ENCODE measurements at regions not wholly inside any gene's neighbourhood (a gene's known extent, or its start where the extent isn't known, plus 50 kb on each side); places are given as distances from the start of the nearest gene placed in this dataset.

GRCh38 chr12:74322792-74323191, 214.8 kb upstream of the ATXN7L3B start:
- TF ChIP-seq, protein P1, sequence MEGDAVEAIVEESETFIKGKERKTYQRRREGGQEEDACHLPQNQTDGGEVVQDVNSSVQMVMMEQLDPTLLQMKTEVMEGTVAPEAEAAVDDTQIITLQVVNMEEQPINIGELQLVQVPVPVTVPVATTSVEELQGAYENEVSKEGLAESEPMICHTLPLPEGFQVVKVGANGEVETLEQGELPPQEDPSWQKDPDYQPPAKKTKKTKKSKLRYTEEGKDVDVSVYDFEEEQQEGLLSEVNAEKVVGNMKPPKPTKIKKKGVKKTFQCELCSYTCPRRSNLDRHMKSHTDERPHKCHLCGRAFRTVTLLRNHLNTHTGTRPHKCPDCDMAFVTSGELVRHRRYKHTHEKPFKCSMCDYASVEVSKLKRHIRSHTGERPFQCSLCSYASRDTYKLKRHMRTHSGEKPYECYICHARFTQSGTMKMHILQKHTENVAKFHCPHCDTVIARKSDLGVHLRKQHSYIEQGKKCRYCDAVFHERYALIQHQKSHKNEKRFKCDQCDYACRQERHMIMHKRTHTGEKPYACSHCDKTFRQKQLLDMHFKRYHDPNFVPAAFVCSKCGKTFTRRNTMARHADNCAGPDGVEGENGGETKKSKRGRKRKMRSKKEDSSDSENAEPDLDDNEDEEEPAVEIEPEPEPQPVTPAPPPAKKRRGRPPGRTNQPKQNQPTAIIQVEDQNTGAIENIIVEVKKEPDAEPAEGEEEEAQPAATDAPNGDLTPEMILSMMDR (conservative IDR thresholded peaks at IDR 0.05; ENCODE audit: low read depth, low read length): no peak
- TF ChIP-seq EZH2 (IDR thresholded peaks at IDR 0.05; ENCODE audit: borderline replicate concordance, low read depth, low read length, poor library complexity, severe bottlenecking): no peak
- ChIA-PET POLR2A (ENCODE audit: low non-redundant PET) (no interaction called here), CTCF (no interaction called here)
- no TSS peak for BruUV-seq (replicated peaks)
- Histone ChIP-seq H3K36me3 (ENCODE audit: insufficient read depth, low read length, poor library complexity, severe bottlenecking) (no peaks in the 10 kb centered on the region), H3K27ac (ENCODE audit: low read depth, low read length, poor library complexity, severe bottlenecking) (no peak overlapping the region), H3K4me3 (ENCODE audit: low read depth, low read length, poor library complexity, severe bottlenecking) (no peak overlapping the region), H3K4me1 (ENCODE audit: insufficient read depth, low read length, poor library complexity, severe bottlenecking) (peaks cover 28% of the 10 kb centered on the region), H3K9me3 (ENCODE audit: low read depth, low read length, poor library complexity, severe bottlenecking) (no peaks in the 10 kb centered on the region), H3K27me3 (replicated peaks; ENCODE audit: insufficient read depth, low read depth, low read length, poor library complexity) (no peaks in the 10 kb centered on the region)
- no peak for DNase-seq (ENCODE audit: low spot score)
- intact Hi-C loops (cut with micrococcal nuclease; ENCODE audit: unreplicated experiment): no loop called here

DNA sequence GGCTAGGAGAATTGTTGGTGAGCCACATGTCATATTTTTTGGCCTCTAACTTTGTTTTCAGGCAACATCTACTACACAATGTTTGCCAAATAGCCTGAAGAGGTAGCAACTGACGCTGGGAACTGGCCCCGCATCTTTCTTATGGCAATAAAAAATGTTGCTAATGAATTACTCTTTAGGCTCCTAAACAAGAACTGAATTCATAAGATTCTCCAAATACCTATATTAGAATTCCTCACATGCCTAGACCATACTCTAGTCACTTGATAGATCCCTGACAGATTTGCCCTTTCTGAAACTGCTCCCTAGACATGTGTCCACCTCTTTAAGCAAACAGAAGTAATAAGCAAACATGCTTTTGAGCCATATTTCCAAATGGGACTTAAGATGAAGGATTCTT, 209.0 kb upstream of the ATXN7L3B start:
- Histone ChIP-seq H3K4me3 (ENCODE audit: low read depth, low read length, poor library complexity, severe bottlenecking) (no peak overlapping the region), H3K9me3 (ENCODE audit: low read depth, low read length, poor library complexity, severe bottlenecking) (no peaks in the 10 kb centered on the region), H3K27me3 (replicated peaks; ENCODE audit: insufficient read depth, low read depth, low read length, poor library complexity) (no peaks in the 10 kb centered on the region), H3K27ac (ENCODE audit: low read depth, low read length, poor library complexity, severe bottlenecking) (no peak overlapping the region), H3K4me1 (ENCODE audit: insufficient read depth, low read length, poor library complexity, severe bottlenecking) (peaks cover 7% of the 10 kb centered on the region), H3K36me3 (ENCODE audit: insufficient read depth, low read length, poor library complexity, severe bottlenecking) (no peaks in the 10 kb centered on the region)
- DNase-seq (ENCODE audit: low spot score): no peak
- no TSS peak for BruUV-seq (replicated peaks)
- CTCF ChIA-PET: no interaction called here
- POLR2A ChIA-PET (ENCODE audit: low non-redundant PET): no interaction called here
- TF ChIP-seq, protein P1 (conservative IDR thresholded peaks at IDR 0.05; ENCODE audit: low read depth, low read length): no peak
- no peak for TF ChIP-seq EZH2 (IDR thresholded peaks at IDR 0.05; ENCODE audit: borderline replicate concordance, low read depth, low read length, poor library complexity, severe bottlenecking)
- intact Hi-C loops (cut with micrococcal nuclease; ENCODE audit: unreplicated experiment): no loop called here

DNA sequence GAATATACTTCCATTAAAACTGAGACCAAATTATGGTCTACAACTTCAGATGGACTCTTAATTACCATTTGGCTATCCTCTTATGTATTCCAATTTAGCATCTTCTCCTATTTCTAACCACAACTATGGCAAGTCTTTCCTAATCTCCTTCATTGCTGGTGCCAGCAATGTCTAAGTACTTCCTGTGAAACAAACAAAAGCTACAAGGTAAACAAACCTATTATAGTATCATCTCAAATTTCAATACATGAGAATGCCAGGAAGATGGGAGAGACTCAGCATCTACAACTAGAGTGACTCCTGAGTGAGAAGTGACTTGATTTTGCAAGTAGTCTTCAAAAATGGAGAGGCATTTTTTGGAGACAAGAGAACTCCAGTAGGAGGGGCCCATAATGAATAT, 202.9 kb upstream of the ATXN7L3B start:
- H3K4me1 ChIP-seq (ENCODE audit: insufficient read depth, low read length, poor library complexity, severe bottlenecking): peaks cover 7% of the 10 kb centered on the region
- intact Hi-C loops (cut with micrococcal nuclease; ENCODE audit: unreplicated experiment): no loop called here
- no peak for TF ChIP-seq EZH2 (IDR thresholded peaks at IDR 0.05; ENCODE audit: borderline replicate concordance, low read depth, low read length, poor library complexity, severe bottlenecking)
- TF ChIP-seq, protein P1 (conservative IDR thresholded peaks at IDR 0.05; ENCODE audit: low read depth, low read length): no peak
- no peaks in the 10 kb centered on the region for H3K36me3 ChIP-seq (ENCODE audit: insufficient read depth, low read length, poor library complexity, severe bottlenecking)
- H3K27ac ChIP-seq (ENCODE audit: low read depth, low read length, poor library complexity, severe bottlenecking): no peak overlapping the region
- no TSS peak for BruUV-seq (replicated peaks)
- no peaks in the 10 kb centered on the region for H3K9me3 ChIP-seq (ENCODE audit: low read depth, low read length, poor library complexity, severe bottlenecking)
- no peak overlapping the region for H3K4me3 ChIP-seq (ENCODE audit: low read depth, low read length, poor library complexity, severe bottlenecking)
- CTCF ChIA-PET: no interaction called here
- POLR2A ChIA-PET (ENCODE audit: low non-redundant PET): no interaction called here
- no peak for DNase-seq (ENCODE audit: low spot score)
- no peaks in the 10 kb centered on the region for H3K27me3 ChIP-seq (replicated peaks; ENCODE audit: insufficient read depth, low read depth, low read length, poor library complexity)

Data from A673 (cell line).